GM23338 (cell line): ENCODE measurements at regions not wholly inside any gene's neighbourhood (a gene's known extent, or its start where the extent isn't known, plus 50 kb on each side); places are given as distances from the start of the nearest gene placed in this dataset.

Experiments used
- ATAC-seq: fragments of 200-7000 bp; cut with Tn5 transposase; 3 replicates; pipeline ENCODE4 v1.9.1; 2020
- DNase-seq: peaks from one replicate; pipeline ENCODE4 v3.0.0-alpha.2; 2015; ENCODE audit warnings: low spot score
- H2AFZ ChIP-seq: fragments of 200-600 bp; sonication (generic); 2 replicates; pipeline ENCODE4 v1.8.0; 2016; ENCODE audit warnings: antibody characterized with exemption, mild to moderate bottlenecking, moderate library complexity
- H3F3A ChIP-seq: fragments of 200-600 bp; sonication (generic); replicated peaks from 2 replicates; pipeline ENCODE4 v1.8.0; 2017; ENCODE audit warnings: antibody characterized with exemption, mixed run types, low read depth
- H3K27ac ChIP-seq: fragments of 200-600 bp; sonication (generic); 2 replicates; pipeline ENCODE4 v1.6.1; 2016; ENCODE audit warnings: low read depth
- H3K27me3 ChIP-seq: fragments of 200-600 bp; sonication (generic); 2 replicates; pipeline ENCODE4 v1.8.0; 2016; ENCODE audit warnings: mild to moderate bottlenecking, mixed run types, moderate library complexity; ENCODE audit not compliant: insufficient read depth
- H3K36me3 ChIP-seq: fragments of 200-600 bp; sonication (generic); 2 replicates; pipeline ENCODE4 v1.8.0; 2016; ENCODE audit warnings: mild to moderate bottlenecking; ENCODE audit not compliant: insufficient read depth
- H3K4me1 ChIP-seq: fragments of 200-600 bp; sonication (generic); 2 replicates; pipeline ENCODE4 v1.8.0; 2016; ENCODE audit warnings: mild to moderate bottlenecking, moderate library complexity; ENCODE audit not compliant: insufficient read depth
- H3K4me2 ChIP-seq: fragments of 200-600 bp; sonication (generic); 2 replicates; pipeline ENCODE4 v1.7.1; 2017; ENCODE audit warnings: mixed run types
- H3K4me3 ChIP-seq: fragments of 200-600 bp; sonication (generic); 2 replicates; pipeline ENCODE4 v1.6.1; 2016; ENCODE audit warnings: mixed run types
- H3K79me2 ChIP-seq: fragments of 200-600 bp; sonication (generic); replicated peaks from 2 replicates; pipeline ENCODE4 v1.8.0; 2017; ENCODE audit warnings: mild to moderate bottlenecking; ENCODE audit not compliant: insufficient read depth
- H3K9me2 ChIP-seq: fragments of 200-600 bp; sonication (generic); 2 replicates; pipeline ENCODE4 v1.8.0; 2017; ENCODE audit not compliant: insufficient read depth
- H4K20me1 ChIP-seq: fragments of 200-600 bp; sonication (generic); replicated peaks from 2 replicates; pipeline ENCODE4 v1.8.0; 2017; ENCODE audit warnings: mild to moderate bottlenecking; ENCODE audit not compliant: insufficient read depth
- H3K27ac Mint-ChIP-seq: 2 replicates; pipeline ENCODE4 v1.8.0; 2020; ENCODE audit warnings: inconsistent platforms, mild to moderate bottlenecking, moderate library complexity, mixed read lengths
- H3K27me3 Mint-ChIP-seq: 3 replicates; pipeline ENCODE4 v1.8.0; 2022; ENCODE audit warnings: low read depth, mild to moderate bottlenecking, moderate library complexity, mixed read lengths, inconsistent platforms; ENCODE audit not compliant: insufficient read depth, poor library complexity
- H3K36me3 Mint-ChIP-seq: 3 replicates; pipeline ENCODE4 v1.8.0; 2021; ENCODE audit warnings: low read depth, mild to moderate bottlenecking, inconsistent platforms, moderate library complexity, mixed read lengths
- H3K4me1 Mint-ChIP-seq: 3 replicates; pipeline ENCODE4 v1.8.0; 2020; ENCODE audit warnings: mild to moderate bottlenecking, inconsistent platforms, mixed read lengths
- H3K4me3 Mint-ChIP-seq: 3 replicates; pipeline ENCODE4 v1.8.0; 2021; ENCODE audit warnings: moderate library complexity, mild to moderate bottlenecking, inconsistent platforms, mixed read lengths
- H3K9me3 Mint-ChIP-seq: 3 replicates; pipeline ENCODE4 v1.8.0; 2020; ENCODE audit warnings: moderate library complexity, mild to moderate bottlenecking, inconsistent platforms, mixed read lengths
- CREB1 ChIP-seq: fragments of 250-450 bp; sonication (Bioruptor Pico); IDR thresholded peaks from 2 replicates; pipeline ENCODE4 v1.5.0; 2020; ENCODE audit warnings: low read depth, mild to moderate bottlenecking, moderate library complexity
- EZH2 ChIP-seq: fragments of 200-600 bp; sonication (generic); IDR thresholded peaks from one replicate; pipeline ENCODE4 v1.8.0; 2017; ENCODE audit warnings: antibody characterized with exemption, mild to moderate bottlenecking, low read depth; ENCODE audit not compliant: unreplicated experiment
- EZH2phosphoT487 ChIP-seq: fragments of 200-600 bp; sonication (generic); IDR thresholded peaks from one replicate; pipeline ENCODE4 v1.8.1; 2018; ENCODE audit warnings: antibody characterized with exemption; ENCODE audit not compliant: unreplicated experiment
- JUNB ChIP-seq: IDR thresholded peaks from one replicate; pipeline ENCODE4 v1.6.1; 2016; ENCODE audit warnings: antibody characterized with exemption; ENCODE audit not compliant: unreplicated experiment
- NANOG ChIP-seq: IDR thresholded peaks from 2 replicates; pipeline ENCODE4 v1.6.1; 2016; ENCODE audit warnings: antibody characterized with exemption, borderline replicate concordance
- POLR2AphosphoS5 ChIP-seq: IDR thresholded peaks from 2 replicates; pipeline ENCODE4 v1.6.1; 2016; ENCODE audit warnings: antibody characterized with exemption, low read depth
- STAT1 ChIP-seq: IDR thresholded peaks from one replicate; pipeline ENCODE4 v1.6.1; 2016; ENCODE audit warnings: antibody characterized with exemption; ENCODE audit not compliant: unreplicated experiment
- ZNF114 ChIP-seq: fragments of 250-450 bp; sonication (Bioruptor Pico); IDR thresholded peaks from 2 replicates; pipeline ENCODE4 v1.5.0; 2020; ENCODE audit warnings: mild to moderate bottlenecking, moderate library complexity
- ZNF331 ChIP-seq: fragments of 250-450 bp; sonication (Bioruptor Pico); IDR thresholded peaks from 2 replicates; pipeline ENCODE4 v1.5.0; 2020; ENCODE audit warnings: low read depth, mild to moderate bottlenecking, moderate library complexity
- TF ChIP-seq, protein P1 (sequence below), 2 experiments: fragments of 200-600 bp in 1 of 2; sonication (generic) in 1 of 2; conservative IDR thresholded peaks; 2 replicates each; pipeline versions ENCODE4 v1.5.1 to v1.6.1; 2016 to 2017; ENCODE audit warnings: antibody characterized with exemption in 2 of 2, low read depth in 2 of 2, mild to moderate bottlenecking in 2 of 2, moderate library complexity in 1 of 2
- TF ChIP-seq, protein P2 (sequence below): IDR thresholded peaks from 2 replicates; pipeline ENCODE4 v1.6.1; 2016; ENCODE audit warnings: antibody characterized with exemption
- TF ChIP-seq, protein P3 (sequence below): fragments of 250-450 bp; sonication (Bioruptor Pico); IDR thresholded peaks from 2 replicates; pipeline ENCODE4 v1.5.0; 2020; ENCODE audit warnings: mild to moderate bottlenecking, moderate library complexity
- TF ChIP-seq, protein P4 (sequence below): IDR thresholded peaks from one replicate; pipeline ENCODE4 v1.6.1; 2018; ENCODE audit warnings: antibody characterized with exemption; ENCODE audit not compliant: unreplicated experiment

DNA sequence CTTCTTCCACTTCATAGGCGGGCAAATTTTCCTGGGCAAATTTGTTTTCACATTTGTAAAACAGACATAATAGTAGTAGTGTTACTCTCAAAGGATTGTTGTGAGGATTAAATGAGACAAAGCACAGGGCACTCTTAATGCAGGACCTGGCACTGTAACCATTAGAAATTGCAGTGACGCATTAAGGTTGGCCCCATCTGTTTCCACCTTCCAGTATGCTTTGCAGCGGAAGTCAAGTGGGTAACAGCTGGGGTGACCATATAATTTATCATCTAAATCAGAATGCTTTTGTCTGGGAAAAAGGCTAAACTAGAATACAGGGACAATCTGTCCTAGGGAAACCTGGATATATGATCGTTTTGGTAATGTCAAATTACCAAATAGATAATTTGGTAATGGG is 132.5 kb upstream of the CACHD1 start:
- H4K20me1 ChIP-seq = no peaks in the 10 kb centered on the region
- no peaks in the 10 kb centered on the region for H3K27me3 ChIP-seq
- H3K4me1 ChIP-seq = no peaks in the 10 kb centered on the region
- no peaks in the 10 kb centered on the region for H3K79me2 ChIP-seq
- no peak overlapping the region for H3K27ac Mint-ChIP-seq
- H3F3A ChIP-seq = no peaks in the 10 kb centered on the region
- no peak overlapping the region for H3K4me3 ChIP-seq
- no peaks in the 10 kb centered on the region for H3K9me3 Mint-ChIP-seq
- H3K27me3 Mint-ChIP-seq = peaks cover 2% of the 10 kb centered on the region
- peaks cover 2% of the 10 kb centered on the region; the same call in 2 of the 3 replicates for H3K4me1 Mint-ChIP-seq
- no peak overlapping the region for H3K4me2 ChIP-seq
- no peak overlapping the region for H2AFZ ChIP-seq
- ATAC-seq (no peak), DNase-seq (no peak)
- H3K36me3 Mint-ChIP-seq = no peaks in the 10 kb centered on the region
- H3K4me3 Mint-ChIP-seq = no peak overlapping the region
- H3K36me3 ChIP-seq = no peaks in the 10 kb centered on the region; the same call in 1 of the 2 replicates
- H3K9me2 ChIP-seq = peaks cover 26% of the 10 kb centered on the region
- H3K27ac ChIP-seq = no peak overlapping the region
- TF ChIP-seq NANOG (no peak), EZH2 (no peak), EZH2phosphoT487 (no peak), ZNF331 (CRISPR knock-in tag) (no peak), JUNB (no peak), ZNF114 (no peak), POLR2AphosphoS5 (no peak), CREB1 (no peak), STAT1 (no peak)
- TF ChIP-seq, protein P1, sequence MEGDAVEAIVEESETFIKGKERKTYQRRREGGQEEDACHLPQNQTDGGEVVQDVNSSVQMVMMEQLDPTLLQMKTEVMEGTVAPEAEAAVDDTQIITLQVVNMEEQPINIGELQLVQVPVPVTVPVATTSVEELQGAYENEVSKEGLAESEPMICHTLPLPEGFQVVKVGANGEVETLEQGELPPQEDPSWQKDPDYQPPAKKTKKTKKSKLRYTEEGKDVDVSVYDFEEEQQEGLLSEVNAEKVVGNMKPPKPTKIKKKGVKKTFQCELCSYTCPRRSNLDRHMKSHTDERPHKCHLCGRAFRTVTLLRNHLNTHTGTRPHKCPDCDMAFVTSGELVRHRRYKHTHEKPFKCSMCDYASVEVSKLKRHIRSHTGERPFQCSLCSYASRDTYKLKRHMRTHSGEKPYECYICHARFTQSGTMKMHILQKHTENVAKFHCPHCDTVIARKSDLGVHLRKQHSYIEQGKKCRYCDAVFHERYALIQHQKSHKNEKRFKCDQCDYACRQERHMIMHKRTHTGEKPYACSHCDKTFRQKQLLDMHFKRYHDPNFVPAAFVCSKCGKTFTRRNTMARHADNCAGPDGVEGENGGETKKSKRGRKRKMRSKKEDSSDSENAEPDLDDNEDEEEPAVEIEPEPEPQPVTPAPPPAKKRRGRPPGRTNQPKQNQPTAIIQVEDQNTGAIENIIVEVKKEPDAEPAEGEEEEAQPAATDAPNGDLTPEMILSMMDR (conservative IDR thresholded peaks at IDR 0.05; ENCODE audit: low read depth in 2 of 2) = no peak
- TF ChIP-seq, protein P2, sequence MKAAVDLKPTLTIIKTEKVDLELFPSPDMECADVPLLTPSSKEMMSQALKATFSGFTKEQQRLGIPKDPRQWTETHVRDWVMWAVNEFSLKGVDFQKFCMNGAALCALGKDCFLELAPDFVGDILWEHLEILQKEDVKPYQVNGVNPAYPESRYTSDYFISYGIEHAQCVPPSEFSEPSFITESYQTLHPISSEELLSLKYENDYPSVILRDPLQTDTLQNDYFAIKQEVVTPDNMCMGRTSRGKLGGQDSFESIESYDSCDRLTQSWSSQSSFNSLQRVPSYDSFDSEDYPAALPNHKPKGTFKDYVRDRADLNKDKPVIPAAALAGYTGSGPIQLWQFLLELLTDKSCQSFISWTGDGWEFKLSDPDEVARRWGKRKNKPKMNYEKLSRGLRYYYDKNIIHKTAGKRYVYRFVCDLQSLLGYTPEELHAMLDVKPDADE = no peak
- TF ChIP-seq, protein P3, sequence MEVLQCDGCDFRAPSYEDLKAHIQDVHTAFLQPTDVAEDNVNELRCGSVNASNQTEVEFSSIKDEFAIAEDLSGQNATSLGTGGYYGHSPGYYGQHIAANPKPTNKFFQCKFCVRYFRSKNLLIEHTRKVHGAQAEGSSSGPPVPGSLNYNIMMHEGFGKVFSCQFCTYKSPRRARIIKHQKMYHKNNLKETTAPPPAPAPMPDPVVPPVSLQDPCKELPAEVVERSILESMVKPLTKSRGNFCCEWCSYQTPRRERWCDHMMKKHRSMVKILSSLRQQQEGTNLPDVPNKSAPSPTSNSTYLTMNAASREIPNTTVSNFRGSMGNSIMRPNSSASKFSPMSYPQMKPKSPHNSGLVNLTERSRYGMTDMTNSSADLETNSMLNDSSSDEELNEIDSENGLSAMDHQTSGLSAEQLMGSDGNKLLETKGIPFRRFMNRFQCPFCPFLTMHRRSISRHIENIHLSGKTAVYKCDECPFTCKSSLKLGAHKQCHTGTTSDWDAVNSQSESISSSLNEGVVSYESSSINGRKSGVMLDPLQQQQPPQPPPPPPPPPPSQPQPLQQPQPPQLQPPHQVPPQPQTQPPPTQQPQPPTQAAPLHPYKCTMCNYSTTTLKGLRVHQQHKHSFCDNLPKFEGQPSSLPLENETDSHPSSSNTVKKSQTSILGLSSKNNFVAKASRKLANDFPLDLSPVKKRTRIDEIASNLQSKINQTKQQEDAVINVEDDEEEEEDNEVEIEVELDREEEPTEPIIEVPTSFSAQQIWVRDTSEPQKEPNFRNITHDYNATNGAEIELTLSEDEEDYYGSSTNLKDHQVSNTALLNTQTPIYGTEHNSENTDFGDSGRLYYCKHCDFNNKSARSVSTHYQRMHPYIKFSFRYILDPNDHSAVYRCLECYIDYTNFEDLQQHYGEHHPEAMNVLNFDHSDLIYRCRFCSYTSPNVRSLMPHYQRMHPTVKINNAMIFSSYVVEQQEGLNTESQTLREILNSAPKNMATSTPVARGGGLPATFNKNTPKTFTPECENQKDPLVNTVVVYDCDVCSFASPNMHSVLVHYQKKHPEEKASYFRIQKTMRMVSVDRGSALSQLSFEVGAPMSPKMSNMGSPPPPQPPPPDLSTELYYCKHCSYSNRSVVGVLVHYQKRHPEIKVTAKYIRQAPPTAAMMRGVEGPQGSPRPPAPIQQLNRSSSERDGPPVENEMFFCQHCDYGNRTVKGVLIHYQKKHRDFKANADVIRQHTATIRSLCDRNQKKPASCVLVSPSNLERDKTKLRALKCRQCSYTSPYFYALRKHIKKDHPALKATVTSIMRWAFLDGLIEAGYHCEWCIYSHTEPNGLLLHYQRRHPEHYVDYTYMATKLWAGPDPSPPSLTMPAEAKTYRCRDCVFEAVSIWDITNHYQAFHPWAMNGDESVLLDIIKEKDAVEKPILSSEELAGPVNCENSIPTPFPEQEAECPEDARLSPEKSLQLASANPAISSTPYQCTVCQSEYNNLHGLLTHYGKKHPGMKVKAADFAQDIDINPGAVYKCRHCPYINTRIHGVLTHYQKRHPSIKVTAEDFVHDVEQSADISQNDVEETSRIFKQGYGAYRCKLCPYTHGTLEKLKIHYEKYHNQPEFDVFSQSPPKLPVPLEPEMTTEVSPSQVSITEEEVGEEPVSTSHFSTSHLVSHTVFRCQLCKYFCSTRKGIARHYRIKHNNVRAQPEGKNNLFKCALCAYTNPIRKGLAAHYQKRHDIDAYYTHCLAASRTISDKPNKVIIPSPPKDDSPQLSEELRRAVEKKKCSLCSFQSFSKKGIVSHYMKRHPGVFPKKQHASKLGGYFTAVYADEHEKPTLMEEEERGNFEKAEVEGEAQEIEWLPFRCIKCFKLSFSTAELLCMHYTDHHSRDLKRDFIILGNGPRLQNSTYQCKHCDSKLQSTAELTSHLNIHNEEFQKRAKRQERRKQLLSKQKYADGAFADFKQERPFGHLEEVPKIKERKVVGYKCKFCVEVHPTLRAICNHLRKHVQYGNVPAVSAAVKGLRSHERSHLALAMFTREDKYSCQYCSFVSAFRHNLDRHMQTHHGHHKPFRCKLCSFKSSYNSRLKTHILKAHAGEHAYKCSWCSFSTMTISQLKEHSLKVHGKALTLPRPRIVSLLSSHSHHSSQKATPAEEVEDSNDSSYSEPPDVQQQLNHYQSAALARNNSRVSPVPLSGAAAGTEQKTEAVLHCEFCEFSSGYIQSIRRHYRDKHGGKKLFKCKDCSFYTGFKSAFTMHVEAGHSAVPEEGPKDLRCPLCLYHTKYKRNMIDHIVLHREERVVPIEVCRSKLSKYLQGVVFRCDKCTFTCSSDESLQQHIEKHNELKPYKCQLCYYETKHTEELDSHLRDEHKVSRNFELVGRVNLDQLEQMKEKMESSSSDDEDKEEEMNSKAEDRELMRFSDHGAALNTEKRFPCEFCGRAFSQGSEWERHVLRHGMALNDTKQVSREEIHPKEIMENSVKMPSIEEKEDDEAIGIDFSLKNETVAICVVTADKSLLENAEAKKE = no peak
- TF ChIP-seq, protein P4, sequence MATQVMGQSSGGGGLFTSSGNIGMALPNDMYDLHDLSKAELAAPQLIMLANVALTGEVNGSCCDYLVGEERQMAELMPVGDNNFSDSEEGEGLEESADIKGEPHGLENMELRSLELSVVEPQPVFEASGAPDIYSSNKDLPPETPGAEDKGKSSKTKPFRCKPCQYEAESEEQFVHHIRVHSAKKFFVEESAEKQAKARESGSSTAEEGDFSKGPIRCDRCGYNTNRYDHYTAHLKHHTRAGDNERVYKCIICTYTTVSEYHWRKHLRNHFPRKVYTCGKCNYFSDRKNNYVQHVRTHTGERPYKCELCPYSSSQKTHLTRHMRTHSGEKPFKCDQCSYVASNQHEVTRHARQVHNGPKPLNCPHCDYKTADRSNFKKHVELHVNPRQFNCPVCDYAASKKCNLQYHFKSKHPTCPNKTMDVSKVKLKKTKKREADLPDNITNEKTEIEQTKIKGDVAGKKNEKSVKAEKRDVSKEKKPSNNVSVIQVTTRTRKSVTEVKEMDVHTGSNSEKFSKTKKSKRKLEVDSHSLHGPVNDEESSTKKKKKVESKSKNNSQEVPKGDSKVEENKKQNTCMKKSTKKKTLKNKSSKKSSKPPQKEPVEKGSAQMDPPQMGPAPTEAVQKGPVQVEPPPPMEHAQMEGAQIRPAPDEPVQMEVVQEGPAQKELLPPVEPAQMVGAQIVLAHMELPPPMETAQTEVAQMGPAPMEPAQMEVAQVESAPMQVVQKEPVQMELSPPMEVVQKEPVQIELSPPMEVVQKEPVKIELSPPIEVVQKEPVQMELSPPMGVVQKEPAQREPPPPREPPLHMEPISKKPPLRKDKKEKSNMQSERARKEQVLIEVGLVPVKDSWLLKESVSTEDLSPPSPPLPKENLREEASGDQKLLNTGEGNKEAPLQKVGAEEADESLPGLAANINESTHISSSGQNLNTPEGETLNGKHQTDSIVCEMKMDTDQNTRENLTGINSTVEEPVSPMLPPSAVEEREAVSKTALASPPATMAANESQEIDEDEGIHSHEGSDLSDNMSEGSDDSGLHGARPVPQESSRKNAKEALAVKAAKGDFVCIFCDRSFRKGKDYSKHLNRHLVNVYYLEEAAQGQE = no peak
